H1 (cell line): ENCODE measurements at regions not wholly inside any gene's neighbourhood (a gene's known extent, or its start where the extent isn't known, plus 50 kb on each side); places are given as distances from the start of the nearest gene placed in this dataset.

Experiments
- CEBPB ChIP-seq: IDR thresholded peaks from 2 replicates; pipeline ENCODE4 v1.6.1; 2012; ENCODE audit warnings: low read depth, low read length
- CHD7 ChIP-seq: fragments of 300-600 bp; sonication (generic); IDR thresholded peaks from 2 replicates; pipeline ENCODE4 v1.7.1; 2012; ENCODE audit warnings: low read length, moderate library complexity, mild to moderate bottlenecking, inconsistent platforms; ENCODE audit not compliant: insufficient replicate concordance
- KDM4A ChIP-seq: IDR thresholded peaks from one replicate; pipeline ENCODE4 v1.7.1; 2012; ENCODE audit warnings: low read depth, mild to moderate bottlenecking, moderate library complexity, low read length, inconsistent platforms; ENCODE audit not compliant: severe bottlenecking
- NRF1 ChIP-seq: IDR thresholded peaks from 2 replicates; pipeline ENCODE4 v1.6.1; 2011; ENCODE audit warnings: mild to moderate bottlenecking, low read depth, low read length, improper control_type of control experiment
- POU5F1 ChIP-seq: IDR thresholded peaks from 2 replicates; pipeline ENCODE4 v1.6.1; 2011; ENCODE audit warnings: low read depth, mild to moderate bottlenecking, low read length, moderate library complexity
- TF ChIP-seq, protein P1 (sequence below), 3 experiments: IDR thresholded peaks; 1 replicate in 2 of 3; 2 replicates in 1 of 3; pipeline versions ENCODE4 v1.5.1 to v1.6.1; 2011; ENCODE audit warnings: low read length in 3 of 3, mild to moderate bottlenecking in 3 of 3, inconsistent platforms in 2 of 3, low read depth in 1 of 3, moderate library complexity in 1 of 3; ENCODE audit not compliant: insufficient read depth in 1 of 3; ENCODE audit errors: control extremely low read depth in 1 of 3

- no peak for TF ChIP-seq CHD7
- no peak for TF ChIP-seq KDM4A
- TF ChIP-seq, protein P1, sequence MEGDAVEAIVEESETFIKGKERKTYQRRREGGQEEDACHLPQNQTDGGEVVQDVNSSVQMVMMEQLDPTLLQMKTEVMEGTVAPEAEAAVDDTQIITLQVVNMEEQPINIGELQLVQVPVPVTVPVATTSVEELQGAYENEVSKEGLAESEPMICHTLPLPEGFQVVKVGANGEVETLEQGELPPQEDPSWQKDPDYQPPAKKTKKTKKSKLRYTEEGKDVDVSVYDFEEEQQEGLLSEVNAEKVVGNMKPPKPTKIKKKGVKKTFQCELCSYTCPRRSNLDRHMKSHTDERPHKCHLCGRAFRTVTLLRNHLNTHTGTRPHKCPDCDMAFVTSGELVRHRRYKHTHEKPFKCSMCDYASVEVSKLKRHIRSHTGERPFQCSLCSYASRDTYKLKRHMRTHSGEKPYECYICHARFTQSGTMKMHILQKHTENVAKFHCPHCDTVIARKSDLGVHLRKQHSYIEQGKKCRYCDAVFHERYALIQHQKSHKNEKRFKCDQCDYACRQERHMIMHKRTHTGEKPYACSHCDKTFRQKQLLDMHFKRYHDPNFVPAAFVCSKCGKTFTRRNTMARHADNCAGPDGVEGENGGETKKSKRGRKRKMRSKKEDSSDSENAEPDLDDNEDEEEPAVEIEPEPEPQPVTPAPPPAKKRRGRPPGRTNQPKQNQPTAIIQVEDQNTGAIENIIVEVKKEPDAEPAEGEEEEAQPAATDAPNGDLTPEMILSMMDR (IDR thresholded peaks at IDR 0.05; ENCODE audit: control extremely low read depth in 1 of 3, insufficient read depth in 1 of 3, low read depth in 1 of 3, low read length in 3 of 3): no peak
- TF ChIP-seq CEBPB: no peak
- TF ChIP-seq NRF1: no peak
- TF ChIP-seq POU5F1: no peak
- TF ChIP-seq, all 59 proteins: peak for 0
These were observed 412.2 kb downstream of the MATN1 start (continued) for GRCh38 chr1:30310966-30311742.
